CD4-positive, alpha-beta T cell (primary cell): ENCODE measurements at regions not wholly inside any gene's neighbourhood (a gene's known extent, or its start where the extent isn't known, plus 50 kb on each side); places are given as distances from the start of the nearest gene placed in this dataset.

ENCODE experiments used
- ATAC-seq: fragments of 200-7000 bp; cut with Tn5 transposase; one replicate; pipeline ENCODE4 v1.10.0; 2022; ENCODE audit warnings: mild to moderate bottlenecking; ENCODE audit not compliant: poor library complexity
- CTCF ChIA-PET: fragments of 350-600 bp; sonication (Branson Sonifier 250); formaldehyde crosslinking; loops from one replicate; lab custom pipeline; 2021; ENCODE audit warnings: antibody characterized with exemption, inconsistent platforms; lab: Charles Lee
- POLR2A ChIA-PET: fragments of 350-600 bp; sonication (Branson Sonifier 250); formaldehyde crosslinking; loops from one replicate; lab custom pipeline; 2021; ENCODE audit warnings: antibody characterized with exemption, inconsistent platforms; lab: Charles Lee
- DNase-seq, 14 experiments: peaks; one replicate each; pipeline ENCODE4 v3.0.0-alpha.2; 2013 to 2020; ENCODE audit warnings: mixed read lengths in 2 of 14
- H3K27ac ChIP-seq, 2 donors: one replicate each; pipeline versions ENCODE4 v1.5.1 to v1.7.0; 2013; ENCODE audit warnings: low read length in 2 of 2, low read depth in 1 of 2, mild to moderate bottlenecking in 1 of 2
- H3K27me3 ChIP-seq, 2 experiments: 1 replicate in 1 of 2; 2 replicates in 1 of 2; pipeline versions ENCODE4 v1.6.1 to v1.7.0; 2013; ENCODE audit warnings: low read length in 2 of 2, control low read depth in 1 of 2, mild to moderate bottlenecking in 1 of 2, moderate library complexity in 1 of 2; ENCODE audit not compliant: insufficient read depth in 2 of 2, control insufficient read depth in 1 of 2
- H3K36me3 ChIP-seq: one replicate; pipeline ENCODE4 v1.6.1; 2013; ENCODE audit warnings: low read length, control low read depth; ENCODE audit not compliant: insufficient read depth
- H3K4me1 ChIP-seq: one replicate; pipeline ENCODE4 v1.6.1; 2013; ENCODE audit warnings: low read length, control low read depth; ENCODE audit not compliant: insufficient read depth
- H3K4me3 ChIP-seq: one replicate; pipeline ENCODE4 v1.5.1; 2013; ENCODE audit warnings: mild to moderate bottlenecking, low read length, moderate library complexity
- H3K9me3 ChIP-seq, 2 experiments: 1 replicate in 1 of 2; 2 replicates in 1 of 2; pipeline versions ENCODE4 v1.6.1 to v1.7.0; 2013; ENCODE audit warnings: low read length in 2 of 2, mild to moderate bottlenecking in 2 of 2, control low read depth in 1 of 2, moderate library complexity in 1 of 2; ENCODE audit not compliant: control insufficient read depth in 1 of 2, insufficient read depth in 1 of 2
- H3K27ac Mint-ChIP-seq: one replicate; pipeline ENCODE4 v1.8.0; 2020; ENCODE audit warnings: mixed read lengths
- H3K27me3 Mint-ChIP-seq: one replicate; pipeline ENCODE4 v1.8.0; 2021; ENCODE audit warnings: mixed read lengths
- H3K36me3 Mint-ChIP-seq: one replicate; pipeline ENCODE4 v1.8.0; 2021; ENCODE audit warnings: low read depth, mixed read lengths
- H3K4me1 Mint-ChIP-seq: one replicate; pipeline ENCODE4 v1.8.0; 2021; ENCODE audit warnings: low read depth, mixed read lengths
- H3K4me3 Mint-ChIP-seq: one replicate; pipeline ENCODE4 v1.8.0; 2020; ENCODE audit warnings: mild to moderate bottlenecking, mixed read lengths
- H3K9me3 Mint-ChIP-seq: one replicate; pipeline ENCODE4 v1.8.0; 2020; ENCODE audit warnings: mixed read lengths
- intact Hi-C, 2 experiments: fragments of 100-400 bp; cut with DNase I in 1 of 2; cut with micrococcal nuclease in 1 of 2; formaldehyde crosslinking; loops; one replicate each; pipeline versions ENCODE4 v1.15.1 to v1.9.0; 2023 to 2025; cut with DNase I, micrococcal nuclease
- TF ChIP-seq, protein P1 (sequence below): fragments of 200-600 bp; IDR thresholded peaks from one replicate; pipeline ENCODE4 v1.8.0; 2022; ENCODE audit warnings: antibody characterized with exemption, mild to moderate bottlenecking

DNA sequence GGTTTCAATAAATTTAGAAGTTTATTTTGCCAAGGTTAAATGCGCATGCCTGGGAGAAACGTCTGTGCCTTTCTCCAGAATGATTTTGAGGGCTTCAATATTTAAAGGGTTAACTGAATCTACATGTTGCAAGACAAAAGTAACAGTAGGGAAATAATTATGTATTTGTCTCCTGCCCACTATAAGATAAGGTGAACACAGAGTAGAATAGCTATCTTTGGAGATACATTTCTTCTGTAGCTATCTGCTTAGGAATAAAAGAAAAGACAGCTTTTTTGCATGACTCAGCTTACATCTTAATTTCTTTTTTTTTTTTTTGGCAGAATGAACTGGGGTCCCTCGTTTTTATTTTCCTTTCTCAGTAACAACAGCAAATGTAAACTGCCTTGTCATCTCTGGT is 1351.6 kb downstream of the AMY1C start:
- DNase-seq: no peak
- no peaks in the 10 kb centered on the region for H3K9me3 Mint-ChIP-seq
- no peak overlapping the region for H3K27ac ChIP-seq
- no peaks in the 10 kb centered on the region for H3K36me3 Mint-ChIP-seq
- H3K27me3 ChIP-seq: no peaks in the 10 kb centered on the region
- ChIA-PET POLR2A (no interaction called here), CTCF (interaction anchor here (0.7 kb wide), 1 partner anchor 1272 kb away, joined by 3 read pairs; no protein-coding TSS in a partner anchor)
- H3K4me1 Mint-ChIP-seq: no peaks in the 10 kb centered on the region
- H3K27ac Mint-ChIP-seq: no peak overlapping the region
- H3K27me3 Mint-ChIP-seq: no peaks in the 10 kb centered on the region
- no peaks in the 10 kb centered on the region for H3K4me1 ChIP-seq
- no peaks in the 10 kb centered on the region for H3K36me3 ChIP-seq
- no peak overlapping the region for H3K4me3 ChIP-seq
- no peak for ATAC-seq
- intact Hi-C loops: no loop called here
- TF ChIP-seq, protein P1, sequence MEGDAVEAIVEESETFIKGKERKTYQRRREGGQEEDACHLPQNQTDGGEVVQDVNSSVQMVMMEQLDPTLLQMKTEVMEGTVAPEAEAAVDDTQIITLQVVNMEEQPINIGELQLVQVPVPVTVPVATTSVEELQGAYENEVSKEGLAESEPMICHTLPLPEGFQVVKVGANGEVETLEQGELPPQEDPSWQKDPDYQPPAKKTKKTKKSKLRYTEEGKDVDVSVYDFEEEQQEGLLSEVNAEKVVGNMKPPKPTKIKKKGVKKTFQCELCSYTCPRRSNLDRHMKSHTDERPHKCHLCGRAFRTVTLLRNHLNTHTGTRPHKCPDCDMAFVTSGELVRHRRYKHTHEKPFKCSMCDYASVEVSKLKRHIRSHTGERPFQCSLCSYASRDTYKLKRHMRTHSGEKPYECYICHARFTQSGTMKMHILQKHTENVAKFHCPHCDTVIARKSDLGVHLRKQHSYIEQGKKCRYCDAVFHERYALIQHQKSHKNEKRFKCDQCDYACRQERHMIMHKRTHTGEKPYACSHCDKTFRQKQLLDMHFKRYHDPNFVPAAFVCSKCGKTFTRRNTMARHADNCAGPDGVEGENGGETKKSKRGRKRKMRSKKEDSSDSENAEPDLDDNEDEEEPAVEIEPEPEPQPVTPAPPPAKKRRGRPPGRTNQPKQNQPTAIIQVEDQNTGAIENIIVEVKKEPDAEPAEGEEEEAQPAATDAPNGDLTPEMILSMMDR: no peak
- H3K9me3 ChIP-seq: peaks cover 0 to 7% of the 10 kb centered on the region in 2 experiments
- H3K4me3 Mint-ChIP-seq: no peak overlapping the region

DNA sequence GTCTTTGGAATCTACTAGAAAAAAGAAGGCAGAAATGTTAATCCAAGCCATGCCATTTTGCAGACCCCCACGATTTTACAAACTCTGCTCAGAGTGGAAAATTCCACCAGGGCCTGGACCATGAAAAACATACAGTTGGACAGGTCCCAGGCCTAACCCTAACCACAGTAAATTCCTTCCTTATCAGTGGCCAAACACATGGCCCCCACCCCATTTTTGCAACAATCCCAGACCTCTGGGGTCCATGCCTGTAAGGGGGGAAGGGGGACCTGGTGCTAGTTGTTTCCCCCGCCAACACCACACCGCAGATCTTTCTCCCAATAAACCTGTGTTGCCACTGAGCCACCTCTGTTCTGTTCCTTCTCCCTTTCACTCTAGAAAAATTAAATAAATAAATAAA is 1352.7 kb downstream of the AMY1C start:
- no peak for ATAC-seq
- Mint-ChIP-seq H3K27me3 (no peaks in the 10 kb centered on the region), H3K4me3 (no peak overlapping the region), H3K27ac (no peak overlapping the region), H3K36me3 (no peaks in the 10 kb centered on the region), H3K4me1 (no peaks in the 10 kb centered on the region), H3K9me3 (peaks cover 3% of the 10 kb centered on the region)
- H3K4me3 ChIP-seq: no peak overlapping the region
- intact Hi-C loops: no loop called here
- ChIA-PET CTCF (no interaction called here), POLR2A (no interaction called here)
- no peaks in the 10 kb centered on the region for H3K36me3 ChIP-seq
- H3K9me3 ChIP-seq: peaks cover 0 to 7% of the 10 kb centered on the region in 2 experiments
- no peak for DNase-seq
- H3K27me3 ChIP-seq: no peaks in the 10 kb centered on the region
- H3K4me1 ChIP-seq: no peaks in the 10 kb centered on the region
- TF ChIP-seq, protein P1: no peak
- H3K27ac ChIP-seq: no peak overlapping the region

DNA sequence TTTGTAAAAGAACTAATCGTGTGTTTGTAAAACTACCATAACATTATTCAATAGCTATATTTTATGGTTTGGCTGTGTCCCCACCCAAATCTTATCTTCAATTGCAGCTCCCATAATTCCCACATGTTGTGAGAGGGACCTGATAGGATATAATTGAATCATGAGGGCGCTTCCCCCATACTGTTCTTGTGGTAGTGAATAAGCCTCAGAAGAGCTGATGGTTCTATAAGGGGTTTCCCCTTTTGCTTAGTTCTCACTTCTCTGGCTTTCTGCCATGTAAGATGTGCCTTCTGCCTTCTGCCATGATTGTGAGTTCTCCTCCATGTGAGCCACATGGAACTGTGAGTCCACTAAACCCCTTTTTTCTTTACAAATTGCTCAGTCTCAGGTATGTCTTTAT is 1372.3 kb downstream of the AMY1C start:
- Mint-ChIP-seq H3K4me1 (no peaks in the 10 kb centered on the region), H3K27ac (no peak overlapping the region), H3K9me3 (peaks cover 16% of the 10 kb centered on the region), H3K36me3 (no peaks in the 10 kb centered on the region), H3K27me3 (no peaks in the 10 kb centered on the region), H3K4me3 (no peak overlapping the region)
- Histone ChIP-seq H3K9me3 (peaks cover 0 to 11% of the 10 kb centered on the region in 2 experiments), H3K27ac (no peak overlapping the region), H3K4me1 (no peaks in the 10 kb centered on the region), H3K27me3 (no peaks in the 10 kb centered on the region), H3K4me3 (no peak overlapping the region), H3K36me3 (no peaks in the 10 kb centered on the region)
- POLR2A ChIA-PET: no interaction called here
- TF ChIP-seq, protein P1: no peak
- CTCF ChIA-PET: no interaction called here
- DNase-seq (no peak), ATAC-seq (no peak)
- intact Hi-C loops: no loop called here
